ENCODE measurements at regions not wholly inside any gene's neighbourhood (a gene's known extent, or its start where the extent isn't known, plus 50 kb on each side); places are given as distances from the start of the nearest gene placed in this dataset.
"Not testable (repeated sequence)": the region's sequence is repeated elsewhere in the genome, so short reads cannot be mapped to it uniquely, and the experiment has no call there.

DNA sequence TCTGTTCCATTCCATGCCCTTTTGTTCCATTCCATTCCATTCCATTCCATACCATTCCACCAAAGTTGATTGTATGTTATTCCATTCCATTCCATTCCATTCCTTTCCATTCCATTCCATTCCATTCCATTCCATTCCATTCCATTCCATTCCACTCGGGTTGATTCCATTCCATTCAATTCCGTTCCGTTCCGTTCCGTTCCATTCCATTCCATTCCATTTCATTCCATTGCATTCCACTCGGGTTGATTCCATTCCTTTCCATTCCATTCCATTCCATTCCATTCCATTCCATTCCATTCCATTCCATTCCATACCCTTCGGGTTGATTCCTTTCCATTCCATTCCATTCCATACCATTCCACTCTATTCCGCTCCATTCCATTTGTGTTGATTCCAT lies 143.8 kb downstream of the CWH43 start:
- TF ChIP-seq CTCF (IDR thresholded peaks at IDR 0.05; ENCODE audit: poor library complexity, severe bottlenecking); EZH2 (IDR thresholded peaks at IDR 0.05; ENCODE audit: borderline replicate concordance, insufficient read depth, low read length, poor library complexity, severe bottlenecking): not testable (repeated sequence)

All from neural cell (in vitro differentiated cells).